Endothelial cell of umbilical vein (primary cell): ENCODE measurements at regions not wholly inside any gene's neighbourhood (a gene's known extent, or its start where the extent isn't known, plus 50 kb on each side); places are given as distances from the start of the nearest gene placed in this dataset.

Source experiments
- EZH2 ChIP-seq: IDR thresholded peaks from 2 replicates; pipeline ENCODE4 v1.6.1; 2012; ENCODE audit warnings: borderline replicate concordance, low read depth, mild to moderate bottlenecking, moderate library complexity, low read length, inconsistent platforms; ENCODE audit not compliant: severe bottlenecking
- FOS ChIP-seq: IDR thresholded peaks from 2 replicates; pipeline ENCODE4 v1.6.1; 2011; ENCODE audit warnings: mild to moderate bottlenecking, low read length, moderate library complexity, borderline replicate concordance; ENCODE audit not compliant: insufficient read depth
- GATA2 ChIP-seq: IDR thresholded peaks from 2 replicates; pipeline ENCODE4 v1.7.0; 2011; ENCODE audit warnings: low read depth, mild to moderate bottlenecking, moderate library complexity, mixed read lengths, low read length; ENCODE audit not compliant: insufficient read length, insufficient read depth
- JUN ChIP-seq: IDR thresholded peaks from 2 replicates; pipeline ENCODE4 v1.6.1; 2011; ENCODE audit warnings: borderline replicate concordance, low read depth; ENCODE audit not compliant: insufficient read length, insufficient read depth
- MYC ChIP-seq: IDR thresholded peaks from one replicate; pipeline ENCODE4 v1.6.1; 2011; ENCODE audit warnings: mild to moderate bottlenecking, low read depth, low read length
- POLR2A ChIP-seq: IDR thresholded peaks from 2 replicates; pipeline ENCODE4 v1.6.1; 2012; ENCODE audit warnings: low read depth, mild to moderate bottlenecking, control low read depth, low read length
- POLR2AphosphoS5 ChIP-seq: IDR thresholded peaks from 2 replicates; pipeline ENCODE4 v1.6.1; 2012; ENCODE audit warnings: low read depth, mild to moderate bottlenecking, control low read depth, low read length, moderate library complexity; ENCODE audit not compliant: insufficient read depth
- TF ChIP-seq, protein P1 (sequence below): IDR thresholded peaks from 2 replicates; pipeline ENCODE4 v1.6.1; 2011; ENCODE audit not compliant: insufficient read depth, insufficient read length
- TF ChIP-seq, protein P2 (sequence below), 2 donors: IDR thresholded peaks; 1 replicate in 1 of 2; 2 replicates in 1 of 2; pipeline ENCODE4 v1.5.1; 2011; ENCODE audit warnings: low read length in 2 of 2, mild to moderate bottlenecking in 2 of 2, moderate library complexity in 2 of 2, control low read depth in 1 of 2, inconsistent platforms in 1 of 2, low read depth in 1 of 2; ENCODE audit not compliant: insufficient read depth in 1 of 2; ENCODE audit errors: extremely low read depth in 1 of 2

DNA sequence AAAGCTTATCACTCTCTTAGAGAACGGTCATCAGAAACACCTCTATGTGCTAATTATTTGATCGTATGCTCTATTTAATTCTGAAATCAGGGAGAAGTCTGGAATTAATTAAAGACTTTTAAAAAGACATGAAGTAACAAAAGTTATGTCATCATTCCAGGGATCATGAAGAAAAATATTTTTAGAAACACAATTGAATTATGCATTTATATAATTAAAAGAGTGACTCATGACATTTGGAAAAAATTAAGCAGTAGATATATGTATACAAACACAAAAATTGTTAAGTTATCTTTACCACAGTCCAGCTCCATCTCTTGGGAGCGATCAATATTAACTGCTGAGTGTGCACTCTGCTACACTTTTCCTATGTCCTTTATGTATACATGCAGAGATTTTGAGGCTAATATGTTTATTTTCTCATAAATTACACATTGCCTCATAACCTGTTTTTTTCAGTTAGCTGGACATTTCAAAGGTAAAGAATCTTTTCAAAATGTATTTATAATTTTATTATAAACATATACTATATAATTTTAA lies 717.7 kb downstream of the GBE1 start:
- TF ChIP-seq POLR2A (no peak), EZH2 (no peak), FOS (no peak), GATA2 (no peak), POLR2AphosphoS5 (no peak), MYC (no peak), JUN (no peak)
- TF ChIP-seq, protein P1, sequence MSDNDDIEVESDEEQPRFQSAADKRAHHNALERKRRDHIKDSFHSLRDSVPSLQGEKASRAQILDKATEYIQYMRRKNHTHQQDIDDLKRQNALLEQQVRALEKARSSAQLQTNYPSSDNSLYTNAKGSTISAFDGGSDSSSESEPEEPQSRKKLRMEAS: no peak
- TF ChIP-seq, protein P2, sequence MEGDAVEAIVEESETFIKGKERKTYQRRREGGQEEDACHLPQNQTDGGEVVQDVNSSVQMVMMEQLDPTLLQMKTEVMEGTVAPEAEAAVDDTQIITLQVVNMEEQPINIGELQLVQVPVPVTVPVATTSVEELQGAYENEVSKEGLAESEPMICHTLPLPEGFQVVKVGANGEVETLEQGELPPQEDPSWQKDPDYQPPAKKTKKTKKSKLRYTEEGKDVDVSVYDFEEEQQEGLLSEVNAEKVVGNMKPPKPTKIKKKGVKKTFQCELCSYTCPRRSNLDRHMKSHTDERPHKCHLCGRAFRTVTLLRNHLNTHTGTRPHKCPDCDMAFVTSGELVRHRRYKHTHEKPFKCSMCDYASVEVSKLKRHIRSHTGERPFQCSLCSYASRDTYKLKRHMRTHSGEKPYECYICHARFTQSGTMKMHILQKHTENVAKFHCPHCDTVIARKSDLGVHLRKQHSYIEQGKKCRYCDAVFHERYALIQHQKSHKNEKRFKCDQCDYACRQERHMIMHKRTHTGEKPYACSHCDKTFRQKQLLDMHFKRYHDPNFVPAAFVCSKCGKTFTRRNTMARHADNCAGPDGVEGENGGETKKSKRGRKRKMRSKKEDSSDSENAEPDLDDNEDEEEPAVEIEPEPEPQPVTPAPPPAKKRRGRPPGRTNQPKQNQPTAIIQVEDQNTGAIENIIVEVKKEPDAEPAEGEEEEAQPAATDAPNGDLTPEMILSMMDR (IDR thresholded peaks at IDR 0.05; ENCODE audit: extremely low read depth in 1 of 2, insufficient read depth in 1 of 2, low read depth in 1 of 2, low read length in 2 of 2): no peak
